ENCODE measurements at regions not wholly inside any gene's neighbourhood (a gene's known extent, or its start where the extent isn't known, plus 50 kb on each side); places are given as distances from the start of the nearest gene placed in this dataset.

DNA sequence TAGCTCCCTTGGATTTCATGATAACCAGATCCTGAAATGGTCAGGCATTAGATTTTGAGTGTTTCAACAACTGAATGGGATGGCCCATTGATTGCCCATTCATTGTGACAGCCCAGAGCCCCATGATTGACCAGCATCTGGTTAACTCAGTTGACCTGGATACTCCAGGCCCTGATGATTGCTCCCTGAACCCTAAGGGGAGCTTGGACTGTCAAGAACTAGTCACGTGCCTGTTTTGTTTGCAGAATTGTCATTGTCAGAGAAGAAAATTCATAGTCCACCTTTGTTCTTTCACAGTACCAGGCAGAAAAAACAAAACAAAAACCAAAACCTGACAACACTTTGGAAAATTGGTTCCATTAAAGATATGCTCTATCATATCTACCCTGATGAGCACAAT lies 241.3 kb upstream of the ONECUT1 start:
- DNase-seq (no peak), ATAC-seq (ENCODE audit: low read depth) (no peak)
- Histone ChIP-seq H3K9me3 (ENCODE audit: control extremely low read depth in 1 of 3, control insufficient read depth in 2 of 3, insufficient read depth in 1 of 3, low read length in 2 of 3) (no peaks in the 10 kb centered on the region), H3K4me2 (replicated peaks; ENCODE audit: low read depth, low read length, poor library complexity, severe bottlenecking) (no peak overlapping the region), H3K9ac (ENCODE audit: low read length) (no peak overlapping the region), H2AFZ (ENCODE audit: insufficient read depth, low read depth, low read length, poor library complexity, severe bottlenecking) (no peak overlapping the region), H3K4me3 (ENCODE audit: control extremely low read depth in 1 of 5, extremely low read depth in 1 of 5, insufficient read depth in 1 of 5, low read depth in 2 of 5, low read length in 4 of 5) (no peak overlapping the region), H3K27ac (ENCODE audit: low read length in 2 of 2) (no peak overlapping the region), H3K4me1 (ENCODE audit: control insufficient read depth in 2 of 2, insufficient read depth in 2 of 2, low read length in 2 of 2) (no peaks in the 10 kb centered on the region), H3K27me3 (replicated peaks in 1 of 4; ENCODE audit: control extremely low read depth in 1 of 4, control insufficient read depth in 3 of 4, insufficient read depth in 4 of 4, low read length in 3 of 4) (no peaks in the 10 kb centered on the region), H4K20me1 (ENCODE audit: control insufficient read depth, insufficient read depth, low read length, poor library complexity, severe bottlenecking) (no peaks in the 10 kb centered on the region), H3K36me3 (replicated peaks in 1 of 2; ENCODE audit: control extremely low read depth in 1 of 2, control insufficient read depth in 1 of 2, extremely low read depth in 1 of 2, insufficient read depth in 2 of 2, low read length in 1 of 2) (no peaks in the 10 kb centered on the region), H3K79me2 (ENCODE audit: control insufficient read depth, insufficient read depth, low read length) (no peaks in the 10 kb centered on the region)
- H3K4me3 Mint-ChIP-seq, result no peak overlapping the region
- H3K27me3 Mint-ChIP-seq, result no peaks in the 10 kb centered on the region
- no peak for TF ChIP-seq EZH2 (IDR thresholded peaks at IDR 0.05; ENCODE audit: borderline replicate concordance, insufficient read depth, low read depth, low read length, poor library complexity, severe bottlenecking)
- TF ChIP-seq, protein P1, sequence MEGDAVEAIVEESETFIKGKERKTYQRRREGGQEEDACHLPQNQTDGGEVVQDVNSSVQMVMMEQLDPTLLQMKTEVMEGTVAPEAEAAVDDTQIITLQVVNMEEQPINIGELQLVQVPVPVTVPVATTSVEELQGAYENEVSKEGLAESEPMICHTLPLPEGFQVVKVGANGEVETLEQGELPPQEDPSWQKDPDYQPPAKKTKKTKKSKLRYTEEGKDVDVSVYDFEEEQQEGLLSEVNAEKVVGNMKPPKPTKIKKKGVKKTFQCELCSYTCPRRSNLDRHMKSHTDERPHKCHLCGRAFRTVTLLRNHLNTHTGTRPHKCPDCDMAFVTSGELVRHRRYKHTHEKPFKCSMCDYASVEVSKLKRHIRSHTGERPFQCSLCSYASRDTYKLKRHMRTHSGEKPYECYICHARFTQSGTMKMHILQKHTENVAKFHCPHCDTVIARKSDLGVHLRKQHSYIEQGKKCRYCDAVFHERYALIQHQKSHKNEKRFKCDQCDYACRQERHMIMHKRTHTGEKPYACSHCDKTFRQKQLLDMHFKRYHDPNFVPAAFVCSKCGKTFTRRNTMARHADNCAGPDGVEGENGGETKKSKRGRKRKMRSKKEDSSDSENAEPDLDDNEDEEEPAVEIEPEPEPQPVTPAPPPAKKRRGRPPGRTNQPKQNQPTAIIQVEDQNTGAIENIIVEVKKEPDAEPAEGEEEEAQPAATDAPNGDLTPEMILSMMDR (IDR thresholded peaks at IDR 0.05), result no peak
- CTCF ChIA-PET, result no interaction called here
- intact Hi-C loops (cut with micrococcal nuclease), result no loop called here
- no CpG with 5 or more reads among the region's 1 CpG for WGBS (ENCODE audit: insufficient coverage)
- POLR2A ChIA-PET, result no interaction called here
- H3K27ac Mint-ChIP-seq, result no peak overlapping the region
- no peaks in the 10 kb centered on the region for H3K9me3 Mint-ChIP-seq (ENCODE audit: insufficient read depth)
- H3K4me1 Mint-ChIP-seq, result no peaks in the 10 kb centered on the region

DNA sequence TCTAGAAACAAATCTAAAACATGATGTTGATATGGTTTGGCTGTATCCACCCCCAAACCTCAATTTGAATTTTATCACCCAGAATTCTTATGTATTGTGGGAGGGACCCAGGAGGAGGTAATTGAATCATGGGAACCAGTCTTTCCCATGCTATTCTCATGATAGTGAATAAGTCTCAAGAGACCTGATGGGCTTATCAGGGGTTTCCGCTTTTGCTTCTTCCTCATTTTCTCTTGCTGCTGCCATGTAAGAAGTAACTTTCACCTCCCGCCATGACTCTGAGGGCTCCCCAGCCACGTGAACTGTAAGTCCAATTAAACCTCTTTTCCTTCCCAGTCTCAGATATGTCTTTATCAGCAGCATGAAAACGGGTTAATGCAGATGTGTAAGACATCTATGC lies 232.7 kb upstream of the ONECUT1 start:
- no peak overlapping the region for H3K27ac Mint-ChIP-seq
- ChIA-PET POLR2A (no interaction called here), CTCF (no interaction called here)
- ATAC-seq (ENCODE audit: low read depth) (no peak), DNase-seq (no peak)
- Histone ChIP-seq H3K27ac (ENCODE audit: low read length in 2 of 2) (no peak overlapping the region), H3K4me3 (ENCODE audit: control extremely low read depth in 1 of 5, extremely low read depth in 1 of 5, insufficient read depth in 1 of 5, low read depth in 2 of 5, low read length in 4 of 5) (no peak overlapping the region), H3K4me1 (ENCODE audit: control insufficient read depth in 2 of 2, insufficient read depth in 2 of 2, low read length in 2 of 2) (no peaks in the 10 kb centered on the region), H4K20me1 (ENCODE audit: control insufficient read depth, insufficient read depth, low read length, poor library complexity, severe bottlenecking) (no peaks in the 10 kb centered on the region), H3K36me3 (replicated peaks in 1 of 2; ENCODE audit: control extremely low read depth in 1 of 2, control insufficient read depth in 1 of 2, extremely low read depth in 1 of 2, insufficient read depth in 2 of 2, low read length in 1 of 2) (no peaks in the 10 kb centered on the region), H3K9ac (ENCODE audit: low read length) (no peak overlapping the region), H3K79me2 (ENCODE audit: control insufficient read depth, insufficient read depth, low read length) (no peaks in the 10 kb centered on the region), H2AFZ (ENCODE audit: insufficient read depth, low read depth, low read length, poor library complexity, severe bottlenecking) (no peak overlapping the region), H3K27me3 (replicated peaks in 1 of 4; ENCODE audit: control extremely low read depth in 1 of 4, control insufficient read depth in 3 of 4, insufficient read depth in 4 of 4, low read length in 3 of 4) (peaks cover 0 to 5% (median 0%) of the 10 kb centered on the region in 4 experiments), H3K4me2 (replicated peaks; ENCODE audit: low read depth, low read length, poor library complexity, severe bottlenecking) (no peak overlapping the region), H3K9me3 (ENCODE audit: control extremely low read depth in 1 of 3, control insufficient read depth in 2 of 3, insufficient read depth in 1 of 3, low read length in 2 of 3) (peaks cover 0 to 4% (median 0%) of the 10 kb centered on the region in 3 donors)
- H3K4me3 Mint-ChIP-seq, result no peak overlapping the region
- intact Hi-C loops (cut with micrococcal nuclease), result no loop called here
- H3K27me3 Mint-ChIP-seq, result peaks cover 3% of the 10 kb centered on the region
- H3K4me1 Mint-ChIP-seq, result no peaks in the 10 kb centered on the region
- H3K9me3 Mint-ChIP-seq (ENCODE audit: insufficient read depth), result peaks cover 12% of the 10 kb centered on the region
- TF ChIP-seq EZH2 (IDR thresholded peaks at IDR 0.05; ENCODE audit: borderline replicate concordance, insufficient read depth, low read depth, low read length, poor library complexity, severe bottlenecking), result no peak
- TF ChIP-seq, protein P1 (IDR thresholded peaks at IDR 0.05), result no peak
- no CpG with 5 or more reads among the region's 4 CpGs for WGBS (ENCODE audit: insufficient coverage)

Measured in B cell (primary cell).